HG03039 (cell line): ENCODE measurements at regions not wholly inside any gene's neighbourhood (a gene's known extent, or its start where the extent isn't known, plus 50 kb on each side); places are given as distances from the start of the nearest gene placed in this dataset.
"Not testable (repeated sequence)": the region's sequence is repeated elsewhere in the genome, so short reads cannot be mapped to it uniquely, and the experiment has no call there.

Experiments
- ATAC-seq: cut with Tn5 transposase; IDR thresholded peaks from one replicate; pipeline ENCODE4 v1.9.1; 2021; ENCODE audit warnings: mild to moderate bottlenecking, moderate library complexity; ENCODE audit not compliant: unreplicated experiment

DNA sequence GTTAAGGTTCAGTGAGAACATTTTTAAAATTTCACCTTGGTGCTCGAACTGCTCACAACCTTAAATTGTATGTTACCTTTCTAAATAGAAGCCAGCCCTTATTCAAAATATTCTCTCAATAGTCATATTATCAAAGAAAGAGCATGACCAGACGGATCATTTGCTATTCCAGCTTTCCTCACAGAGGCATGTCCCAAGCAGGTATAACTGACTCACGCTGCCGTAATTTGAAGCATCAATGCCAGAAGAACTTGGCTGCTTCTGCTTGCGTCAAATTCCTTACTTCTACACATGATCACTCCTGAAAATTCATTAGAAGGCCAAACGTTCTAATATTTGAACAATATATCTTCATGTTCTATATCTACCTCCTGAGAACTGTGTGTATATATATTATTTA, 69.5 kb upstream of the VGLL4 start:
- ATAC-seq, result no peak

DNA sequence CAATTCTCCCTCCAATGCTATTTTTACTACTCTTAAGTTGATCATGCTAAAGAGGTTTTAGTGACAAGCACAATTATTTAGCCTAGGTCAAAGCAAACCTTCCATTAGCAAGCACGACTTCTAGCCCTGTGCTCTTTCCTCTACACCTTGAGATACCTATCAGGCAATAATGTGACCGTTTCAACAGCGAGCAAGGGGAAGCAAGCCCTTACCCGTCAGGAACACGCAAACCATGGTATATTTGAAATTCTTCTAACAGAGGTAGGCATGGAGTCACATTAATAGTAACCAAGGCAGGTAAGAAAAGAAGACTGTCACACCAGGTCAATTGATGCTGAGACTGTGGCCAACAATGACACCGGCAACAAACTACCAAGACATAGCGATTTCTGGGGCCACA, 68.9 kb upstream of the VGLL4 start:
- no peak for ATAC-seq

DNA sequence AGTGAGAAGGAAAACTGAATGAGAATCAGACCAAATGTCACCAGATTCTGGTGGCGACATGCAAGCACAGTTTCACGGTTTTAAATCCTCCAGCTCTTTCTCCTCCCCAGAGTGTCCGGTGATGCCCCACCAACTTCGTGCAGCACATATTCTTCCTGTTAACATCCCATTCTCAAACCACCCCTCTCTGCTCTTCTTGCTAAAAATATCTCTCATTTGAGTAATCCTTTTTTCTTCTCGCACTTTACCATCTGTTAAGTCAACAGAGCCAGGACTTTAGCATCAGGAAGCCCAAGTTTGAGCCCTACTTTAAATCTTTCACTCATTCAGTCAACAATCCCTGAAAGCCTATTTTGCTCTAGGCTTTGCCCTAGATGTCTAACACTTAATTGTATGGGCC, 68.2 kb upstream of the VGLL4 start:
- ATAC-seq, result no peak

DNA sequence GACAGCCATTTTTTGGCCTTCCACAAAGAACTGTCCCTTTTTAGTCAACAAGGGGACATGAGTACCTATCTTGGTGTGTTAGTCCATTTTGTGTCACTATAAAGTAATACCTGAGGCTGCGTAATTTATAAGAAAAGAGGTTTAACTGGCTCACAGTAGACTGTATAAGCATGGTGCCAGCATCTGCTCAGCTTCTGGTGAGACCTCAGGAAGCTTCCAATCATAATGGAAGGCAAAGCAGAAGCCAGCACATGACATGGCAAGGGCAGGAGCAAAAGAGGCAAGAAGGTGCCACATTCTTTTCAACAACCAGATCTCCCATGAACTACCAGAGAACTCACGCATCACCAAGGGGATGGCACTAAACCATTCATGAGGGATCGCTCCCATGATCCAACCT, 66.1 kb upstream of the VGLL4 start:
- ATAC-seq, result no peak

DNA sequence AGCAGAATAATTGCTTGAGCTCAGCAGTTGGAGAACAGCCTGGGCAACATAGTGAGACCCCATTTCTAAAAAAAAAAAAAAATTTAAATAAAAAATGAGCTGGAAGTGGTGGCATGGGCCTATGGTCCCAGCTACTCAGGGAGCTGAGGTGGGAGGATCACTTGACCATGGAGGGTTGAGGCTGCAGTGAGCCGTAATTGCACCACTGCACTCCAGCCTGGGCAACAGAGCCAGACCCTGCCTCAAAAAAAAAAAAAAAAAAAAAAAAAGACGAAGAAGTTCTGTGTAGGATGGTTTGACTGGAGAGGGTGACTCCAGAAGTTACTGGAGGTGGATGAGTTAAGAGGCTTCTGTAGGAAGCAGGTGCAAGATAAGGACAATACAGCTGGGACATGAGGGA, 63.4 kb upstream of the VGLL4 start:
- ATAC-seq, result not testable (repeated sequence)

DNA sequence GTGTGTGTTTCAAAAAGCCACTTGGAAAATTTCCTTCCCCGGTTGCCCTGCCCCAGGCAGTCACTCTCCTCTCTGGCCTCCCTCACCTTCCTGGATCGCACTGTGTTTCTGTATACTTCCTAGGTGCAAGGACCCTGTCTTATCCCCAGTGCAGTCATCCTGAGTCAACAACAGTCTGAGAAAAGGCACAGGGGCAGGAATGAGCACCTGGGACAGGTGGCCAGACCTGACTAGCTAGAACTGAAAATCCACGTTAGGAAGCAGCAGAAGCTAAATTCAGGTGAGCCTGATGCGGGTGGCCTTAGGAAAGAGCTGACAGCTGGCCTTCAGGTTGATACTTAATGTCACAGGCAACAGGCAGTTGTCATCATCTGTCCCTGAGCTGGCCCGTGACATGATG, 62.9 kb upstream of the VGLL4 start:
- ATAC-seq, result no peak

DNA sequence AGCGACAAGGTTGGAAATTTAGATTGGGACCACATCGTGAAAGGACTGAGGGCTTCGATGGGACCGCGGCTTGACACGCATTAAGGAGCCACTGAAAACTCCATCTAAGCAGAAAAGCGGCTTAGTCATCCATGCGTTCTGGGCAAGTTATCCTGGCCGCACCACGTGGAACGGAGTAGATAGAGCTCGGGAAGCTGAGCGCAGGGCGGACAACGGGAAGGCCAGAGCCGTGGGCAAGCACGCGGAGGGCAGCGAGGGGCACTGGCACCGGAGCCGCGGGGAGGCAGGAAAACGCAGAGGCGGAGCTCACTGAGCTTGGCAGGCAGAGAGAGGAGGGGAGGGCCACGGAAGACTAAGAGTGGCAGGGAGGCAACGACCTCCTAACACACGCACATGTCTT, 61.3 kb upstream of the VGLL4 start:
- ATAC-seq, result no peak

DNA sequence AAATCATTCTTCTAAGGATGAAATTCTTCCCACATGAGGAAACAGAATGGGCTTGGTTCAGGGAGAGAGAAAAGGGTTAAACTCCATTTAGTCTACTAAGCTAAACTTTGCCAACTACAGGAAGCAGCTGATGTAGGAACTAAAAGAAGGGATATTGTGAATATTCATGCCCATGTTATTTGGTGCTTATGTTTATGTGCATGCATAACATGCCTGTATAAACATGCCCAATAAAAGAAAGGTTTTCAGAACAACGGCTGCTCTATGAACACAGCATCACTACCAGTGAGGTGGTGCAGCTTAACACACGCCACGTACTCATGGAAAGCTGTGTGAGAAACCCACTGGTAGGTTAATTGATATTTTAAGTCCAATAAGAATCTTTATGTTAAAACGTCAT, 59.4 kb upstream of the VGLL4 start:
- ATAC-seq, result no peak

DNA sequence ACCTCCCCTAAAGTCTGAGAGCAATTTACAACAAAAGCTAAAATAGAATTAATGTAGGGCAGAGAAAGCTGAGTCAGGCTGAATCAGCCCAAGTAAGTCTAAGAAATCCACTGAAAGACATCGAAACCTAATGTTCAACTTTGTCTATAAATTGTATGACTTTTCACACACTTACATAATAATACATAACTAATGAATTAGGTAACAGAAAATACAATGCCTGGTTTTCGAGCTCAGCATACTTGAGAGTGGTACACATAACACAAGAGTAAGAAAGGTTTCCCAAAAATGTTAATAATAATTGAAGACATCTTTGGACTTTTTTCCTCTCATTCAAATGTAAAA, 55.3 kb upstream of the VGLL4 start:
- ATAC-seq, result no peak

DNA sequence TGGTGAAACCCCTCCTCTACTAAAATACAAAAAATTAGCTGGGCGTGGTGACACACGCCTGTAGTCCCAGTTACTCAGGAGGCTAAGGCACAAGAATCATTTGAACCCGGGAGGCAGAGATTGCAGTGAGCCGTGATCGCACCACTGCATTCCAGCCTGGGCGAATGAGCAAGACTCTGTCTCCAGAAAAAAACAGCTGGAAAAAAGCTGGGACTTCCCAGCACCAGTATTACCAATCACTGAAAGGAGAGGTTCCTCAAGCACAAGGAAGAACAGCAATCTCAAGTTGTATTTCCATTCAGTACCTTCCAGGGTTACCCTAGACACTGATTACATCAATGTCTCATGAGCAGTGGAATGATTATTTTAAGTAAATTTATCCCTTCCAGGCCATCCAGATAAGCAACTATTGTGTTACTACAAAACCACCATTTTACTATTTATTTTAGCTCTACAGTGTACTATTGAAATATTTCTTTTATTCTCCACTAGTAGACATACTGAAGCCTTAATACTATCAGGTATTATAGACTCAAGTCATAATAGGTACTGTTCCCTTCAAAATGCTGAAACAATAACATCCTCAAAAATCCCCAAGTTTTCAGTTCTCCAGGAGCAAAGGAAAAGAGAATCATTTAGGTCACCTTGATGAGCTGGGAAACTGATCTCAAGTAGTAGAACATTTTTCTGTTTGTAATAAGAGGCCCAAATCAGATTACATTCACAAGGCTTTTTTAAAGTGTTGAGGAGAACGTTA, 54.8 kb upstream of the VGLL4 start:
- ATAC-seq, result no peak

DNA sequence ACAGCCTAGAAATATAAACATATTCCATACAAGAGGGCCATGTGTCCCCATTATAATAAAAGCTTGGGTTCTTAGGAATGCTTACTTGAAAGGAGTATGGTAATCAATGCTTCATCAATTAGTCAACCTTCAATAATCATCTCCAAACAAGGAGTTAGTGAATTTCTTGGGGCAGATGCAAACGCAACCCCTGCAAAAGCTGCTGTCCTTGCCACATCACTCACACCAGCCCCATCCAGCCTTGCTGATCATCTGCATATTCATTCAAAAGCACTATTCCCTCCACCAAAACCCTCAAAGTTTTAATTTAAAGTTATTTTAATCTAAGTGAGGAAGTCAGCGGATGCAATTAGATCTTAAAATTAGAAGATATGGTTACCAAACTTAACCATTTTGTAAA, 54.0 kb upstream of the VGLL4 start:
- no peak for ATAC-seq

DNA sequence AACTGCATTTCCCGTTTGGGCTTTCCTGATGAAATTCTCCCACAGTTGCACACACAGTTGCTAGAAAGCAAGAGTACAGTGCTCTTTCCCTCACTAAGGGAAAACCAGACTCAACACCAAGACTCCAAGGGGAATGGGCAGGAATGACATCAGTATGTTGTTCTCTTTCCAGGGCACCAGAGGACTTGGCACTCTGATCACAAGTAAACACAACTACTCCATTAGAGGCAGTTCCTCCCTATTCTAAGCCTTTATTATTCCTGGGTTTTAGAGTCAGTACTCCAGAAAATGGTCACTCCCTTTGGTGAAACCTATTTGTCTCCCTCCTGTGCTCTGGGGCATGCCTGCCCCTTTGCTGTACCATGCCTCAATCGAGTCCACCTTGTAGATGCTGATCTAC, 52.3 kb upstream of the VGLL4 start:
- no peak for ATAC-seq
